Renal cortical epithelial cell (primary cell): ENCODE measurements at regions not wholly inside any gene's neighbourhood (a gene's known extent, or its start where the extent isn't known, plus 50 kb on each side); places are given as distances from the start of the nearest gene placed in this dataset.
"Not testable (repeated sequence)": the region's sequence is repeated elsewhere in the genome, so short reads cannot be mapped to it uniquely, and the experiment has no call there.

Experiments
- DNase-seq: peaks from one replicate; pipeline ENCODE4 v3.0.0-alpha.2; 2011; ENCODE audit warnings: low read depth

GRCh38 chr2:208929894-208930427 is 493.9 kb upstream of the MAP2 start:
- no peak for DNase-seq

- DNase-seq = no peak
Measured at GRCh38 chr2:208935531-208935930, 488.3 kb upstream of the MAP2 start.

GRCh38 chr2:208937521-208937920 is 486.3 kb upstream of the MAP2 start:
- DNase-seq = no peak

GRCh38 chr2:208939852-208940251 is 484.0 kb upstream of the MAP2 start:
- DNase-seq = peak; percentile 49

- no peak for DNase-seq
Measured at GRCh38 chr2:208945719-208946256, 478.1 kb upstream of the MAP2 start.

- DNase-seq = no peak
Measured at GRCh38 chr2:208948073-208948472, 475.8 kb upstream of the MAP2 start.

- no peak for DNase-seq
Measured at GRCh38 chr2:208970070-208970469, 453.8 kb upstream of the MAP2 start.

- no peak for DNase-seq
Measured at GRCh38 chr2:208977582-208977981, 446.3 kb upstream of the MAP2 start.

GRCh38 chr2:208978946-208979345 is 444.9 kb upstream of the MAP2 start:
- DNase-seq = no peak

GRCh38 chr2:208980321-208980720 is 443.5 kb upstream of the MAP2 start:
- DNase-seq = no peak

GRCh38 chr2:208982831-208983230 is 441.0 kb upstream of the MAP2 start:
- DNase-seq = no peak

- DNase-seq = no peak
Measured at GRCh38 chr2:208983486-208983885, 440.4 kb upstream of the MAP2 start.

- peak; percentile 55 for DNase-seq
Measured at GRCh38 chr2:208984376-208985090, 439.3 kb upstream of the MAP2 start.

GRCh38 chr2:208985644-208986043 is 438.2 kb upstream of the MAP2 start:
- DNase-seq = no peak

GRCh38 chr2:208990716-208991115 is 433.1 kb upstream of the MAP2 start:
- no peak for DNase-seq

- DNase-seq = no peak
Measured at GRCh38 chr2:208999911-209000310, 423.9 kb upstream of the MAP2 start.

GRCh38 chr2:209002054-209002453 is 421.8 kb upstream of the MAP2 start:
- DNase-seq = no peak

GRCh38 chr2:209005371-209005770 is 418.5 kb upstream of the MAP2 start:
- DNase-seq = no peak

- DNase-seq = no peak
Measured at GRCh38 chr2:209008636-209009287, 415.1 kb upstream of the MAP2 start.

- DNase-seq = not testable (repeated sequence)
Measured at GRCh38 chr2:209018633-209019032, 405.2 kb upstream of the MAP2 start.

GRCh38 chr2:209029249-209029648 is 394.6 kb upstream of the MAP2 start:
- no peak for DNase-seq

- no peak for DNase-seq
Measured at GRCh38 chr2:209044307-209044706, 379.5 kb upstream of the MAP2 start.

GRCh38 chr2:209046163-209046562 is 377.7 kb upstream of the MAP2 start:
- no peak for DNase-seq
